ENCODE measurements at regions not wholly inside any gene's neighbourhood (a gene's known extent, or its start where the extent isn't known, plus 50 kb on each side); places are given as distances from the start of the nearest gene placed in this dataset.
A peak's percentile ranks its signal among the peaks of the same experiment; 100 is the strongest.

DNA sequence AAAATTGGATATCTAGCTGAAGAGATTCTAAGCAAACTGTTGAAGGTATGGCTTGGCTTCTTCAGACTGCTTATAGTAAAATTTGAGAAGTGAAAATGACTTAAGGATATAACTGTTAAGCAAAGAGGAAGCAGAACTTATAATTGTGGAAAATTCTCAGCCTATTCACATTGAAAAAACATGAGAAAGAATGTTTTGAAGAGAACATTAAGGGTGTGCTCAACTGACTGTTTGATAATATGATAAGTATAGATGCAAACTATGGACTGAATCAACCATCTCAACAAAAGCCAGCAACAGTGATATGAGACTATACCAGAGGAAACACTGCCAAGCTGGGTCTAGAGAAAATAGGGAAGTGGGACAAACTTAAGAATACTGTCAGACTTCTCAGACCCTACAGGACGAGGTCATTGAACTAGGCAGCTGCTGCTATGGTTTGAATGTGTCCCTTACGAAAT, 133.1 kb upstream of the PPP1R3A start:
- H3K27me3 Mint-ChIP-seq: peaks cover 5% of the 10 kb centered on the region
- H3K27ac Mint-ChIP-seq: no peak overlapping the region
- ATAC-seq (no peak), DNase-seq (no peak)
- H3K4me3 Mint-ChIP-seq: no peak overlapping the region
- no peaks in the 10 kb centered on the region for H3K9me3 Mint-ChIP-seq (ENCODE audit: low read depth)
- peaks cover 5% of the 10 kb centered on the region for H3K36me3 Mint-ChIP-seq
- CTCF ChIA-PET: no interaction called here
- H3K4me1 Mint-ChIP-seq: peaks cover 9% of the 10 kb centered on the region

DNA sequence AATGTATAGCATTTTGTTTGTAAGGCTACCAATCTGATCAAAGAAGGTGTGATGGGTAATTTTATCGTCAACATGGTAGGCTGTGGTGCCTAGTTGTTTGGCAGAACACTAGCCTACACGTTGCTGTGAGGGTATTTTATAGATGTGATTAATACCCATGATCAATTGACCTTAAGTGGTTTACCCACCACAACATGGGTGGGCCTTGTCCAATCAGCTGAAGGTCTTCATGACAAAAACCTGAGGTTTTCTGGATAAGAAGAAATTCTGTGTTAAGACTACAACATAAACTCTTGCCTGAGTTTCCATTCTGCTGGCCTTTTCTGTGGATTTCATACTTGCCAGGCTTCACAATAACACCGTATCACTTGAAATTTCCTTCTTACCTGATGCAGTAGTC, 131.8 kb upstream of the PPP1R3A start:
- CTCF ChIA-PET: no interaction called here
- ATAC-seq (no peak), DNase-seq (no peak)
- peaks cover 9% of the 10 kb centered on the region for H3K4me1 Mint-ChIP-seq
- no peak overlapping the region for H3K27ac Mint-ChIP-seq
- no peak overlapping the region for H3K4me3 Mint-ChIP-seq
- peaks cover 5% of the 10 kb centered on the region for H3K36me3 Mint-ChIP-seq
- H3K27me3 Mint-ChIP-seq: no peaks in the 10 kb centered on the region
- no peaks in the 10 kb centered on the region for H3K9me3 Mint-ChIP-seq (ENCODE audit: low read depth)

DNA sequence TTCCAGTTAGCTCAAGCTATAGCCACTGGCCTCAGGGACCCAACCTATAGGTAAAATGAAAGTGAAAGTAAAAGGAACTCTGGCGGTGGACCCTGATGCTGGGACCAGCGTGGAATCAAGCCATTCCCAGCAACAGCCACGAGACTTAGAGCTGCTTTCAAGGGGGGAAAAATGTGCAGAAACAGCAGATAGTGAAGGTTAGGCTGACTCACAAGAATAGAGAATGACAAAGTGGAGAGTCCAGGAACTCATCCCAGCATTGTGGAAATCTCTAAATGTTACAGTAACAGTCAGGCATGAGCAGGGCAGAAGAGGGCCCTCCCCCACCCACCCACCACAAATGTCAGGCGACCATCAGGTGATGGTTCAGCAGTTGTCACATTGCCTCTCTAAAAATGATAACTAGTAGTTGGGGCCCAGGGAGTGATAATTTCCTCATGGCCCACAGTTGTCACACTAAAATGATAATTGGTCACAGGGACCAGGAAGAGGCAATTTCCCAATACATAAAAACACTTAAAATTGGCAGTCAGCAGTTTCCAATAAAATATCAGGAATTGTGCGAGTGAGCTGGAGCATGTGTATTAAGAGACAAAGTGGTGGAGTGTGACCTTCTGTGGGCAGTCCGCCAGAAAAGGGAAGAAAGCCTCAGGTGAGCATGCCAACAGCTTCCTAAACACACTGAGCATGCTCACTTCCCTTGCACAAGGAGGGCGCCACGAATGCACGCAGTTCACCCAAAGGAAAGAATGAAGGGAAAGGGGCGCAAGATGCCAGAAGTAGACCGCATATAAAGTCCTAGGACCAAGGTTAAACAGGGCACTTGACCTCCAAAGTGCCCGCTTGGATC, 129.8 kb upstream of the PPP1R3A start:
- ATAC-seq (peak; percentile 90), DNase-seq (no peak)
- H3K9me3 Mint-ChIP-seq (ENCODE audit: low read depth): no peaks in the 10 kb centered on the region
- H3K4me3 Mint-ChIP-seq: peak overlapping the region; percentile 74
- peaks cover 9% of the 10 kb centered on the region for H3K4me1 Mint-ChIP-seq
- no peaks in the 10 kb centered on the region for H3K27me3 Mint-ChIP-seq
- H3K27ac Mint-ChIP-seq: peak overlapping the region; percentile 76
- CTCF ChIA-PET: no interaction called here
- peaks cover 5% of the 10 kb centered on the region for H3K36me3 Mint-ChIP-seq

DNA sequence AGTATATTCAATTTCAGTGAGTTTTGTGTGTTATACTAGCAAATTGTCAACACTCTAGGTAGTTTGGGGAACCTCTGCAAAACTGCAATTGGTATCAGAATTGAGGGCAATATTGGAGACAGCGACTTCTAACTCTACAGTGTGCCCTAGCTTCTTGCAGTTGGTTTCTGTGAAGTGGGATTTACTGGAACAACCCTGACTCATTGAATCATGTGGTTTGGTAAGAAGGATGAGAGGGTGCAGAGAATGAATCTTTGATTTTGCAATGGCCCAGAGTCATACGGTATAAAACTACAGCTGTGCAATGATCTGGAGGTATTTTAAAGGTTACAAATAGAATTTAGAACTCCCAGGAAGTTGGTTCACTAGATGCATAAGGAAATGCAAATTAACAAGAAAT, 129.1 kb upstream of the PPP1R3A start:
- no peaks in the 10 kb centered on the region for H3K9me3 Mint-ChIP-seq (ENCODE audit: low read depth)
- DNase-seq: no peak
- no peaks in the 10 kb centered on the region for H3K27me3 Mint-ChIP-seq
- H3K36me3 Mint-ChIP-seq: peaks cover 5% of the 10 kb centered on the region
- ATAC-seq: peak; percentile 52
- peaks cover 9% of the 10 kb centered on the region for H3K4me1 Mint-ChIP-seq
- CTCF ChIA-PET: no interaction called here
- peak overlapping the region; percentile 74 for H3K4me3 Mint-ChIP-seq
- peak overlapping the region; percentile 76 for H3K27ac Mint-ChIP-seq

DNA sequence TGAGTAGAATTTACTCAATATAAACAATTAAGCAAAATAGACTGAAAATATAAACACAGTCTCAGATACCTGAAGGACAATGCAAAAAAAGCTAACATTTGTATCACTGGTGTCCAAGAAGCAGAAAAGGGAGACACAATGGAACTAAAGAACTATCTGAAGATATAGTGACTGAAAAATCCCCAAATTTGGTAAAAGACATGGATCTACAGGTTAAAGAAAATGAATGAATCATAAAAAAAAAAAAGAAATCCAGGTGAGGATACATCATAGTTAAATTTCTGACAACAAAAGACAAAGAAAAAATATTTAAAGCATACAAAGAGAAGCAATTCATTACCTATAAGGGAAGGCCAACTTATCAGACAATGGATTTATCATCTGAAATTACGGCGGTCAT, 114.7 kb upstream of the PPP1R3A start:
- Mint-ChIP-seq H3K27me3 (peaks cover 2% of the 10 kb centered on the region), H3K4me3 (no peak overlapping the region), H3K4me1 (no peaks in the 10 kb centered on the region), H3K27ac (no peak overlapping the region), H3K9me3 (ENCODE audit: low read depth) (no peaks in the 10 kb centered on the region), H3K36me3 (no peaks in the 10 kb centered on the region)
- CTCF ChIA-PET: no interaction called here
- no peak for DNase-seq
- ATAC-seq: no peak

DNA sequence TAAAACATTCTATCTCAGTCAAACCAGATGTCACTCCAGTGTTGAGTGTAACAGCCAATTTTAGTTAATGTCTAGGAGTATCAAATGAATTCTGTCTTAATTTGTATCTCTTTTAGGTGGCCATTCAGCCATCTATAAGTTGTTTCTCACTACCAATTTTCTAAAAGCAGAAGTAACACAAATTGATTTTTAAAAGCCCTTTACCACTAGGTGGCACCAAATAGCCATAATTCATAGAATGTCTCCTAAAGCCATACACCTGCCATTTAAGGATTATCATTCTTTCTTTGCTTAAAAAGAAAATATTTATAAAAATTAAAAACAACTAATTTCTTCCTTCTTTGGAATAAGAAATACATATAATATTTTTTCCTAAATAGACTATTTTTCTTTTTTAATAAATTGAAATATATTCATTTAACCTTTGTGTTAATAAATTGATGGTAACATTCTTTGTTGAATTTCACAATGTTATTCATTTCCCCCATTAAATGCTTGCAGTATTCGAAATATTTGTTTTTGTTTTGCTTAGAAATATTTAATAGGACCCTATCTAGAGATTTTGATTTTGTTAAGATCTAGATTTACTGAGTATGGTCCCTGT, 107.8 kb upstream of the PPP1R3A start:
- H3K4me3 Mint-ChIP-seq: no peak overlapping the region
- CTCF ChIA-PET: no interaction called here
- no peak for ATAC-seq
- DNase-seq: no peak
- no peaks in the 10 kb centered on the region for H3K9me3 Mint-ChIP-seq (ENCODE audit: low read depth)
- H3K4me1 Mint-ChIP-seq: no peaks in the 10 kb centered on the region
- no peak overlapping the region for H3K27ac Mint-ChIP-seq
- H3K27me3 Mint-ChIP-seq: peaks cover 5% of the 10 kb centered on the region
- no peaks in the 10 kb centered on the region for H3K36me3 Mint-ChIP-seq

DNA sequence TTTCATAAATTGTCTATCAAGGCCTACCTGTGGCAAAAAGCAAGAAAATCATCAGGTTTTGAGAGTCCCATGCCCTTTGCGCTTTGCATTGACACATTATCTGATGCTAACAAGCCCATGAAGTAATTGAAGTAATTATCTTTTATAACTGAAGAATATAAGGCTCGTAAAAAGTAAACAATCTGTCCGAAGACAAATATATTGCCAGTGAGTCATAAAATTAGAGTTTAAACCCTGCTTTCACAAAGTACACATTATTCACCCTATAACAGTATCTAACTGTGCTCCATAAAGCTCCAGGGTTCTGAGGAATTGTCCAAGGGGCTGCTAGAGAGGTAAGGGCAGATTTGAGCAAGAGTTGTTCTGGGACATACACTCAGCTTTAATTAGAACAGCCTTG, 102.3 kb upstream of the PPP1R3A start:
- no peaks in the 10 kb centered on the region for H3K9me3 Mint-ChIP-seq (ENCODE audit: low read depth)
- no peak overlapping the region for H3K27ac Mint-ChIP-seq
- DNase-seq: no peak
- ATAC-seq: no peak
- no peaks in the 10 kb centered on the region for H3K36me3 Mint-ChIP-seq
- peaks cover 6% of the 10 kb centered on the region for H3K27me3 Mint-ChIP-seq
- CTCF ChIA-PET: no interaction called here
- H3K4me3 Mint-ChIP-seq: no peak overlapping the region
- H3K4me1 Mint-ChIP-seq: no peaks in the 10 kb centered on the region

DNA sequence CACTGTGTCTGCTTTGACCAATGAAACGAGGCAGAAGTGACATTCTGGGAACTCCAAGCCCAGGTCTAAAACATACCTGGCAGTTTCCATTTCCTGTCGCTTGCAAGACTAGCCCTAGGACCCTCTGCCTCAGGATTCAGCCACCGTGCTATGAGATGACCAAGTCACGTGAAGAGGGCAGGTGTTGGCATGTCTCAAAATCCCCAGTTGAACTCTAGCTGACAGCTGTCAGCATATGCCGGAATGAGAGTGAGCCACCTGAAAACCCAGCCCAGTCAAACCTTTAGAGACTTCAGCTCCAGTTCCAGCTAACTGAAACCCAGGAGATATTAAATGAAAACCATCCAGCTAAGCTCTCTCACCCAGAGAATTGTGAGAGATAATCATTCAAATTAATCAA, 89.9 kb upstream of the PPP1R3A start:
- Mint-ChIP-seq H3K4me3 (no peak overlapping the region), H3K36me3 (no peaks in the 10 kb centered on the region), H3K4me1 (no peaks in the 10 kb centered on the region), H3K27me3 (peaks cover 3% of the 10 kb centered on the region), H3K9me3 (ENCODE audit: low read depth) (no peaks in the 10 kb centered on the region), H3K27ac (no peak overlapping the region)
- no peak for DNase-seq
- ATAC-seq: no peak
- CTCF ChIA-PET: no interaction called here

DNA sequence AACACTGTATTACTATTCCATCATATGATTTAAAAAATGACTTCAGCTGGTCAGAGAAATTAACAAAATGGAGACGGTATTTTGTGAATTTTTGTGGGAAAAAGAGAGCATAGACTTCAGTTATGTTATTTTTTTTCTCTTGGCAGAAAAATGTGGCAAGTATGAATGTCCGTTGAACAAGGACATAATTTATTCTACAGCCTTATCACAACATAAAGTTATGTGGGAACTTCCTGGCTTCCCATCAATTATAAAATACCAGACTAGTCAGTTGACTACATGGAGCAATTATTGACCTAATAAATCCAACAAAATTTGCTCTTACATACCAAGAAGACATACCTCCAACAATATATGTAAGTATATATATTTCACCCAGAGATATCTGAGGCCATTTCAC, 88.6 kb upstream of the PPP1R3A start:
- peaks cover 3% of the 10 kb centered on the region for H3K27me3 Mint-ChIP-seq
- no peaks in the 10 kb centered on the region for H3K36me3 Mint-ChIP-seq
- CTCF ChIA-PET: no interaction called here
- DNase-seq: no peak
- ATAC-seq: no peak
- no peaks in the 10 kb centered on the region for H3K9me3 Mint-ChIP-seq (ENCODE audit: low read depth)
- H3K4me3 Mint-ChIP-seq: no peak overlapping the region
- H3K27ac Mint-ChIP-seq: no peak overlapping the region
- H3K4me1 Mint-ChIP-seq: no peaks in the 10 kb centered on the region

DNA sequence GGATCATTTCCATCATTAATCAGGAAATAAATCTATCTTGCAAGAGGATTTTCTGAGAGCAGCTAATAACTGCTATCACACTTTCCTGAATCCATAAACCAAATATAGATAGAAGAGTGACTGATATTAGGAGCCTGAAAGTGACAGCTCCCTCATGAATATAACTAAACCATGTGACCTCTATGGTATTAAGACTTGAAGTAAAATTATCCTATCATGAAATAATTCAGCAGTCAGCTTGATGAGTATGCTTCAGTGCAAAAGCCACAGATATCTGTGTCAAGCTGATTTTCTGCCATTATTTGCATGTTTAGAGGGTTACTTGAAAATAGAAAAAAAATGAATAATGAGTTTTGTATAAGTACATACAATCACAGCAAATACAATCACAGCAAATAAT, 80.1 kb upstream of the PPP1R3A start:
- no peaks in the 10 kb centered on the region for H3K27me3 Mint-ChIP-seq
- H3K4me3 Mint-ChIP-seq: no peak overlapping the region
- no peaks in the 10 kb centered on the region for H3K4me1 Mint-ChIP-seq
- H3K9me3 Mint-ChIP-seq (ENCODE audit: low read depth): peaks cover 5% of the 10 kb centered on the region
- DNase-seq (no peak), ATAC-seq (no peak)
- CTCF ChIA-PET: no interaction called here
- no peak overlapping the region for H3K27ac Mint-ChIP-seq
- H3K36me3 Mint-ChIP-seq: no peaks in the 10 kb centered on the region

DNA sequence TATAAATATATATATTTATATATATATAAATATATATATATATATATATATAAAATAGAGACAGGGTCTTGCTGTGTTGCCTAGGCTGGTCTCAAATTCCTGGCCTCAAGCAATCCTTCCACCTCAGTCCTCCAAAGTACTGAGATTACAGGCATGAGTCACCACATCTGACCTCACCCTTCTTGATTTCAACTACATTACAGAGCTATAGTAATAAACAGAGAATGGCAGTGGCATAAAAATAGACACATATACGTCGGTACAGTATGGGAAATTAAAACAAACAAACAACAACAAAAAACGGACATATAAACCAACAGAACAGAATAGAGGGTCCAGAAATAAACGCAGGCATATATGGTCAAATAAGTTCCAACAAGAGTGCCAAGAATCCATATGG, 77.6 kb upstream of the PPP1R3A start:
- no peak for DNase-seq
- H3K4me1 Mint-ChIP-seq: no peaks in the 10 kb centered on the region
- no peak for ATAC-seq
- CTCF ChIA-PET: no interaction called here
- no peaks in the 10 kb centered on the region for H3K36me3 Mint-ChIP-seq
- no peaks in the 10 kb centered on the region for H3K27me3 Mint-ChIP-seq
- H3K9me3 Mint-ChIP-seq (ENCODE audit: low read depth): peaks cover 2% of the 10 kb centered on the region
- no peak overlapping the region for H3K27ac Mint-ChIP-seq
- H3K4me3 Mint-ChIP-seq: no peak overlapping the region

DNA sequence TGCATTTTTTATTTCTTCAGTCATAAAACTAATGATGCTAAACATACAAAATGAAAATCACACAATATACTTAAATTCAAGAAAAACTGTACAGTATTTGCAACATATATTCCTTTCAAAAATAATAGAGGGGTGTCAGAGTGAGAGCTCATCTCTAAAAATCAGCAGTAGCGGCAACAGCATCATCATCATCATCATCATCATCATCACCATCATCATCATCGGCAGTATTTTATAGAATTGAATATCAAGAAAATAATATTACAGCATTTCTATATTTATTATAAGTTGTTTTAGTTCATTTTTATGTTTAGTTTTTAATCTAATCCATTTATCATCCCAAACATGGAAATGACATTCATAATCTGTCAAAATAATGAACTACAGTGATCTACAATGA, 67.4 kb upstream of the PPP1R3A start:
- DNase-seq: no peak
- no peak for ATAC-seq
- no peaks in the 10 kb centered on the region for H3K36me3 Mint-ChIP-seq
- no peaks in the 10 kb centered on the region for H3K27me3 Mint-ChIP-seq
- CTCF ChIA-PET: no interaction called here
- H3K27ac Mint-ChIP-seq: no peak overlapping the region
- no peak overlapping the region for H3K4me3 Mint-ChIP-seq
- H3K9me3 Mint-ChIP-seq (ENCODE audit: low read depth): no peaks in the 10 kb centered on the region
- no peaks in the 10 kb centered on the region for H3K4me1 Mint-ChIP-seq

DNA sequence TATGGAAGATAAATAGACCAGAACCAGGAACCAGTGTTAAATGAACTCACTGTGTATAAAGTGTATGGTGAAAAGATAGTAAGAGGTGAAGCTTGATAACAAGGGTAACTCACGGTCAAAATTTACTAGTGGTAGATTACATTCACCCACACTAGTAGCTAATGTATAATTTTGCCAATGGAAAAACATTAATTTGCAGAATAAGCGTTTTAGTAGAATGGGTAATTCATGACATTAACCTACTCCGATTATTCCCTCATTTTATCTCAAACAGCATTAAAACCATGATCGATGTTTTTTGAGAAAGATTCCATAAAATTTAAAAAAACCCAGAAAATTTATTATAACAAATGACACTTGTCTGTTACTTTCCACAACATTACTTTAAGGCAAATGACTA, 57.7 kb upstream of the PPP1R3A start:
- Mint-ChIP-seq H3K36me3 (no peaks in the 10 kb centered on the region), H3K27ac (no peak overlapping the region), H3K4me1 (no peaks in the 10 kb centered on the region), H3K27me3 (no peaks in the 10 kb centered on the region), H3K9me3 (ENCODE audit: low read depth) (no peaks in the 10 kb centered on the region), H3K4me3 (no peak overlapping the region)
- ATAC-seq (no peak), DNase-seq (no peak)
- CTCF ChIA-PET: no interaction called here

DNA sequence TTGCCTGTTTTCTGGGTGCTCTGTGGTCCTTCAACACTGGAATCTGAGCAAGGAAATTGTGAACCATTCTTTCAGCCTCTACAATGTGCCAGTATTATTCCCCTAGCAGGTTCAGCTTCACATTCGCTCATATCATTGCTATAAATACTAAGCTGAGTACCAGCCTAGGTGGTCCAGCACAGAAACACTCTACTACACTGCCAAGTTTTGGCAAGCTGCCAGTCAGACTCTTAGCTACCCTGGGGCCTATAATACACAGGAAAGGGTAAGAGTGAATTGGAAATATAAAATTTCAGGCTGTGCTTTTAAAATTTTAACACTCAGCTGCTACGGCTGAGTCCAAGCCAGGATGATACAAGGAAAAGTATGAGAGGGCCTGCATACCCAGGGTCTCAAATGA, 49.9 kb upstream of the PPP1R3A start:
- no peaks in the 10 kb centered on the region for H3K4me1 Mint-ChIP-seq
- H3K36me3 Mint-ChIP-seq: no peaks in the 10 kb centered on the region
- CTCF ChIA-PET: no interaction called here
- ATAC-seq: no peak
- no peak for DNase-seq
- no peak overlapping the region for H3K4me3 Mint-ChIP-seq
- H3K27me3 Mint-ChIP-seq: no peaks in the 10 kb centered on the region
- no peaks in the 10 kb centered on the region for H3K9me3 Mint-ChIP-seq (ENCODE audit: low read depth)
- no peak overlapping the region for H3K27ac Mint-ChIP-seq

Measured in activated CD8-positive, alpha-beta memory T cell treated with anti-CD3 and anti-CD28 coated beads, Interleukin-2, amount 10 ng/mL, durations not matched to agents 7 days and 5 days (primary cell).